K562 (cell line): ENCODE measurements at regions not wholly inside any gene's neighbourhood (a gene's known extent, or its start where the extent isn't known, plus 50 kb on each side); places are given as distances from the start of the nearest gene placed in this dataset.

Experiments
- ATAC-seq: fragments of 200-7000 bp; cut with Tn5 transposase; 3 replicates; pipeline ENCODE4 v1.9.1; 2020; ENCODE audit warnings: moderate library complexity
- BruUV-seq: library from RNA; stranded (reverse); fragments of 400-500 nt; replicated peaks from 2 replicates; lab custom pipeline; 2021; lab: Mats Ljungman, UMichigan
- CTCF ChIA-PET: fragments of 300-600 bp; formaldehyde crosslinking; extraction: SDS; loops from one replicate; lab custom pipeline; 2021; ENCODE audit warnings: low intra/inter-chr PET ratio; lab: Yijun Ruan, JAX
- POLR2A ChIA-PET: fragments of 300-600, 350-650 bp; sonication (Branson Sonifier 250); formaldehyde crosslinking; extraction: SDS; loops from one replicate; lab custom pipeline; 2021; ENCODE audit warnings: antibody characterized with exemption, inconsistent platforms; lab: Yijun Ruan, JAX
- DNase-seq, 4 experiments: peaks; one replicate each; pipeline versions ENCODE4 v3.0.0 to v3.0.0-alpha.2; 2011 to 2018; ENCODE audit warnings: low spot score in 3 of 4, mixed read lengths in 3 of 4; ENCODE audit errors: extremely low read depth in 1 of 4
- FAIRE-seq: peaks from 2 replicates; lab custom pipeline; 2011; peaks lifted over from hg19 to GRCh38; lab: Jason Lieb, UNC
- H2AFZ ChIP-seq: 2 replicates; pipeline ENCODE4 v1.6.0; 2011; ENCODE audit warnings: low read depth, low read length, control low read depth, inconsistent platforms
- H3K27ac ChIP-seq: fragments of 200-600 bp; 3 replicates; pipeline ENCODE4 v1.8.0; 2011; ENCODE audit warnings: low read depth, mild to moderate bottlenecking, control low read depth, inconsistent platforms, low read length, moderate library complexity, mixed read lengths; ENCODE audit errors: extremely low read depth
- H3K27me3 ChIP-seq, 2 experiments: fragments of 300-600 bp in 1 of 2; 2 replicates in 1 of 2; 3 replicates in 1 of 2; pipeline versions ENCODE4 v1.6.0 to v1.8.0; 2011; ENCODE audit warnings: inconsistent platforms in 2 of 2, low read length in 2 of 2, mild to moderate bottlenecking in 1 of 2, mixed read lengths in 1 of 2, moderate library complexity in 1 of 2; ENCODE audit not compliant: control insufficient read depth in 2 of 2, insufficient read depth in 2 of 2
- H3K36me3 ChIP-seq: fragments of 300-600 bp; 3 replicates; pipeline ENCODE4 v1.8.0; 2011; ENCODE audit warnings: mild to moderate bottlenecking, low read length, inconsistent platforms; ENCODE audit not compliant: control insufficient read depth, insufficient read depth
- H3K4me1 ChIP-seq, 2 experiments: fragments of 200-600 bp in 1 of 2; replicated peaks in 1 of 2; 2 replicates in 1 of 2; 3 replicates in 1 of 2; pipeline versions ENCODE4 v1.5.1 to v1.8.0; 2011; ENCODE audit warnings: inconsistent platforms in 2 of 2, low read length in 2 of 2, mild to moderate bottlenecking in 1 of 2, mixed read lengths in 1 of 2, moderate library complexity in 1 of 2; ENCODE audit not compliant: control insufficient read depth in 2 of 2, insufficient read depth in 2 of 2
- H3K4me2 ChIP-seq: 2 replicates; pipeline ENCODE4 v1.6.1; 2011; ENCODE audit warnings: low read length, control low read depth, inconsistent platforms, mixed read lengths; ENCODE audit not compliant: insufficient read depth
- H3K4me3 ChIP-seq: fragments of 200-600 bp; sonication (generic), shearing (Covaris generic); 2 replicates; pipeline ENCODE4 v1.5.1; 2016; ENCODE audit warnings: control low read depth, inconsistent platforms
- H3K79me2 ChIP-seq: fragments of 200-600 bp; 3 replicates; pipeline ENCODE4 v1.8.0; 2011; ENCODE audit warnings: low read length, inconsistent platforms; ENCODE audit not compliant: control insufficient read depth, insufficient read depth
- H3K9ac ChIP-seq, 2 experiments: 2 replicates each; pipeline versions ENCODE4 v1.6.0 to v1.6.1; 2011; ENCODE audit warnings: low read depth in 2 of 2, low read length in 2 of 2, control low read depth in 1 of 2, inconsistent platforms in 1 of 2, mild to moderate bottlenecking in 1 of 2, mixed read lengths in 1 of 2; ENCODE audit not compliant: insufficient read depth in 1 of 2
- H3K9me1 ChIP-seq: one replicate; pipeline ENCODE4 v1.6.0; 2011; ENCODE audit warnings: inconsistent platforms, mild to moderate bottlenecking, low read length, moderate library complexity; ENCODE audit not compliant: control insufficient read depth, insufficient read depth
- H3K9me3 ChIP-seq: replicated peaks from 2 replicates; pipeline ENCODE4 v1.5.1; 2011; ENCODE audit warnings: low read depth, low read length, inconsistent platforms; ENCODE audit not compliant: control insufficient read depth, insufficient read depth
- H4K20me1 ChIP-seq: replicated peaks from 2 replicates; pipeline ENCODE4 v1.6.1; 2011; ENCODE audit warnings: low read length, inconsistent platforms, mixed read lengths; ENCODE audit not compliant: control insufficient read depth, insufficient read depth
- ATF6 ChIP-seq: sonication (generic); formaldehyde crosslinking; IDR thresholded peaks from 2 replicates; pipeline ENCODE4 v1.4.0; 2020; ENCODE audit warnings: mild to moderate bottlenecking, missing genetic modification reagents
- HMG20B ChIP-seq: fragments of 250-450 bp; sonication (Bioruptor Pico); IDR thresholded peaks from 2 replicates; pipeline ENCODE4 v1.5.0; 2021; ENCODE audit warnings: mild to moderate bottlenecking
- HMGXB4 ChIP-seq: sonication (generic); formaldehyde crosslinking; IDR thresholded peaks from 2 replicates; pipeline ENCODE4 v1.8.1; 2023; ENCODE audit warnings: mild to moderate bottlenecking, missing genetic modification reagents
- KLF13 ChIP-seq: fragments of 450-650 bp; IDR thresholded peaks from 2 replicates; pipeline ENCODE4 v1.6.1; 2016; ENCODE audit warnings: missing genetic modification characterization, low read depth, mild to moderate bottlenecking, missing compliant biosample characterization, moderate library complexity, borderline replicate concordance
- NELFE ChIP-seq: IDR thresholded peaks from 2 replicates; pipeline ENCODE4 v1.6.1; 2011; ENCODE audit warnings: mild to moderate bottlenecking; ENCODE audit not compliant: insufficient read depth, insufficient read length
- NKRF ChIP-seq: fragments of 450-650 bp; IDR thresholded peaks from 2 replicates; pipeline ENCODE4 v1.6.1; 2016; ENCODE audit warnings: borderline replicate concordance
- PHB ChIP-seq: fragments of 250-450 bp; sonication (Bioruptor Pico); IDR thresholded peaks from 2 replicates; pipeline ENCODE4 v1.5.0; 2021
- ZNF212 ChIP-seq: fragments of 450-650 bp; formaldehyde crosslinking; IDR thresholded peaks from 2 replicates; pipeline ENCODE4 v1.4.0; 2020; ENCODE audit warnings: mild to moderate bottlenecking
- ZNF436 ChIP-seq: fragments of 250-450, 450-650 bp; sonication (Bioruptor Pico); formaldehyde crosslinking; IDR thresholded peaks from 2 replicates; pipeline ENCODE4 v1.7.0; 2020; ENCODE audit warnings: mild to moderate bottlenecking
- ZNF586 ChIP-seq: fragments of 450-650 bp; formaldehyde crosslinking; conservative IDR thresholded peaks from 2 replicates; pipeline ENCODE4 v1.4.0; 2020; ENCODE audit warnings: mild to moderate bottlenecking, moderate library complexity
- WGBS: fragments of 100-300 bp; shearing (Covaris generic); methylation state at CpG from one replicate; pipeline ENCODE4 v1.1.6; 2016; ENCODE audit warnings: low coverage, mixed read lengths; ENCODE audit not compliant: insufficient coverage; ENCODE audit errors: missing lambda C conversion rate; 5-methylcytosine and 5-hydroxymethylcytosine counted together
- in situ Hi-C: fragments of 300-500 bp; cut with MboI; formaldehyde crosslinking; loops from 4 replicates; pipeline ENCODE4 v1.15.0; 2018; ENCODE audit warnings: inconsistent platforms, mixed read lengths
- intact Hi-C: fragments of 100-400 bp; cut with micrococcal nuclease; formaldehyde crosslinking; loops from 2 replicates; pipeline ENCODE4 v1.14.2; 2022

GRCh38 chr4:95982516-95982915, 142.6 kb downstream of the PDHA2 start:
- H3K4me2 ChIP-seq, result no peak overlapping the region
- ATAC-seq, result no peak
- in situ Hi-C loops (no loop called here), intact Hi-C loops (no loop called here)
- ChIA-PET POLR2A (no interaction called here), CTCF (no interaction called here)
- H3K27ac ChIP-seq, result no peak overlapping the region
- H3K27me3 ChIP-seq, result no peaks in the 10 kb centered on the region
- no TSS peak for BruUV-seq
- H2AFZ ChIP-seq, result no peak overlapping the region
- no peak for FAIRE-seq
- H3K9ac ChIP-seq, result no peak overlapping the region
- DNase-seq, result no peak
- H3K79me2 ChIP-seq, result no peaks in the 10 kb centered on the region
- TF ChIP-seq NELFE (no peak), KLF13 (tag) (no peak), ZNF212 (CRISPR knock-in tag) (no peak), ZNF586 (CRISPR knock-in tag) (no peak)
- no peaks in the 10 kb centered on the region for H3K9me1 ChIP-seq
- no peaks in the 10 kb centered on the region for H4K20me1 ChIP-seq
- WGBS, result 0% methylated on average over 1 of the region's 1 CpG
- H3K4me3 ChIP-seq, result no peak overlapping the region
- no peaks in the 10 kb centered on the region for H3K9me3 ChIP-seq
- H3K4me1 ChIP-seq, result no peaks in the 10 kb centered on the region
- no peaks in the 10 kb centered on the region for H3K36me3 ChIP-seq

GRCh38 chr4:95984081-95984480, 144.2 kb downstream of the PDHA2 start:
- in situ Hi-C loops, result no loop called here
- no peaks in the 10 kb centered on the region for H3K4me1 ChIP-seq
- no TSS peak for BruUV-seq
- H3K36me3 ChIP-seq, result no peaks in the 10 kb centered on the region
- no peak overlapping the region for H3K4me3 ChIP-seq
- no peaks in the 10 kb centered on the region for H4K20me1 ChIP-seq
- FAIRE-seq (no peak), DNase-seq (no peak), ATAC-seq (no peak)
- H3K9ac ChIP-seq, result no peak overlapping the region
- 3% methylated on average over 6 of the region's 6 CpGs for WGBS
- no peak overlapping the region for H2AFZ ChIP-seq
- ChIA-PET CTCF (no interaction called here), POLR2A (interaction anchor here (0.6 kb wide), 1 partner anchor 21 kb away, joined by 3 read pairs; no protein-coding TSS in a partner anchor)
- intact Hi-C loops, result no loop called here
- H3K27me3 ChIP-seq, result no peaks in the 10 kb centered on the region
- no peak overlapping the region for H3K27ac ChIP-seq
- H3K4me2 ChIP-seq, result no peak overlapping the region
- H3K9me1 ChIP-seq, result no peaks in the 10 kb centered on the region
- H3K9me3 ChIP-seq, result no peaks in the 10 kb centered on the region
- no peaks in the 10 kb centered on the region for H3K79me2 ChIP-seq
- TF ChIP-seq ZNF436 (no peak), HMGXB4 (no peak), NKRF (no peak), HMG20B (CRISPR knock-in tag) (no peak), ATF6 (no peak), PHB (CRISPR knock-in tag) (no peak)
